Endothelial cell of umbilical vein (primary cell): ENCODE measurements at regions not wholly inside any gene's neighbourhood (a gene's known extent, or its start where the extent isn't known, plus 50 kb on each side); places are given as distances from the start of the nearest gene placed in this dataset.

Source experiments
- BruUV-seq: library from RNA; stranded (reverse); fragments of 400-500 nt; replicated peaks from 2 replicates; lab custom pipeline; 2021; lab: Mats Ljungman, UMichigan
- CTCF ChIA-PET: fragments of 300-600, 350-600 bp; sonication (Branson Sonifier 250); formaldehyde crosslinking; loops from one replicate; lab custom pipeline; 2021; ENCODE audit warnings: antibody characterized with exemption, inconsistent platforms; lab: Charles Lee
- POLR2A ChIA-PET: fragments of 300-600, 350-600 bp; sonication (Branson Sonifier 250); formaldehyde crosslinking; loops from one replicate; lab custom pipeline; 2021; ENCODE audit warnings: antibody characterized with exemption, inconsistent platforms; lab: Charles Lee
- DNase-seq: peaks from one replicate; pipeline ENCODE4 v3.0.0-alpha.2; 2011; ENCODE audit warnings: low read depth, low spot score
- FAIRE-seq: peaks from 2 replicates; lab custom pipeline; 2011; peaks lifted over from hg19 to GRCh38; lab: Jason Lieb, UNC
- H2AFZ ChIP-seq: 2 replicates; pipeline ENCODE4 v1.6.0; 2012; ENCODE audit warnings: low read depth, low read length, control low read depth, inconsistent platforms
- H3K27ac ChIP-seq: 2 replicates; pipeline ENCODE4 v1.5.1; 2011; ENCODE audit warnings: low read depth, mild to moderate bottlenecking, control low read depth, low read length, moderate library complexity; ENCODE audit not compliant: insufficient read depth
- H3K27me3 ChIP-seq, 2 experiments: 2 replicates each; pipeline versions ENCODE4 v1.6.0 to v1.6.1; 2011; ENCODE audit warnings: low read length in 2 of 2, mixed read lengths in 1 of 2; ENCODE audit not compliant: control insufficient read depth in 2 of 2, insufficient read depth in 2 of 2
- H3K36me3 ChIP-seq, 2 experiments: 2 replicates in 1 of 2; 3 replicates in 1 of 2; pipeline ENCODE4 v1.5.1; 2011; ENCODE audit warnings: low read length in 2 of 2, mild to moderate bottlenecking in 1 of 2, moderate library complexity in 1 of 2; ENCODE audit not compliant: control insufficient read depth in 2 of 2, insufficient read depth in 2 of 2; ENCODE audit errors: extremely low read depth in 1 of 2
- H3K4me1 ChIP-seq: 3 replicates; pipeline ENCODE4 v1.5.1; 2011; ENCODE audit warnings: mild to moderate bottlenecking, low read length; ENCODE audit not compliant: control insufficient read depth, insufficient read depth; ENCODE audit errors: extremely low read depth
- H3K4me2 ChIP-seq: 2 replicates; pipeline ENCODE4 v1.6.1; 2011; ENCODE audit warnings: low read length, control low read depth, mixed read lengths; ENCODE audit not compliant: insufficient read depth
- H3K4me3 ChIP-seq, 3 experiments: fragments of 200-600 bp in 1 of 3; sonication (generic), shearing (Covaris generic) in 1 of 3; replicated peaks in 1 of 3; 2 replicates each; pipeline ENCODE4 v1.5.1; 2011 to 2016; ENCODE audit warnings: control low read depth in 3 of 3, low read length in 3 of 3, mild to moderate bottlenecking in 2 of 3, inconsistent platforms in 1 of 3, low read depth in 1 of 3, moderate library complexity in 1 of 3; ENCODE audit not compliant: insufficient read depth in 1 of 3
- H3K79me2 ChIP-seq: 2 replicates; pipeline ENCODE4 v1.6.0; 2012; ENCODE audit warnings: low read length, inconsistent platforms; ENCODE audit not compliant: control insufficient read depth, insufficient read depth
- H3K9ac ChIP-seq: replicated peaks from 2 replicates; pipeline ENCODE3; 2011; ENCODE audit warnings: low read length, control low read depth; ENCODE audit not compliant: insufficient read depth; ENCODE audit errors: extremely low read depth
- H3K9me1 ChIP-seq: replicated peaks from 3 replicates; pipeline ENCODE4 v1.6.0; 2011; ENCODE audit warnings: mild to moderate bottlenecking, low read length; ENCODE audit not compliant: control insufficient read depth, insufficient read depth; ENCODE audit errors: extremely low read depth
- H3K9me3 ChIP-seq: replicated peaks from 2 replicates; pipeline ENCODE4 v1.5.1; 2012; ENCODE audit warnings: low read length, inconsistent platforms; ENCODE audit not compliant: control insufficient read depth, insufficient read depth
- H4K20me1 ChIP-seq: replicated peaks from 2 replicates; pipeline ENCODE3; 2011; ENCODE audit warnings: mild to moderate bottlenecking, low read length; ENCODE audit not compliant: control insufficient read depth, insufficient read depth; ENCODE audit errors: extremely low read depth
- EZH2 ChIP-seq: IDR thresholded peaks from 2 replicates; pipeline ENCODE4 v1.6.1; 2012; ENCODE audit warnings: borderline replicate concordance, low read depth, mild to moderate bottlenecking, moderate library complexity, low read length, inconsistent platforms; ENCODE audit not compliant: severe bottlenecking
- FOS ChIP-seq: IDR thresholded peaks from 2 replicates; pipeline ENCODE4 v1.6.1; 2011; ENCODE audit warnings: mild to moderate bottlenecking, low read length, moderate library complexity, borderline replicate concordance; ENCODE audit not compliant: insufficient read depth
- GATA2 ChIP-seq: IDR thresholded peaks from 2 replicates; pipeline ENCODE4 v1.7.0; 2011; ENCODE audit warnings: low read depth, mild to moderate bottlenecking, moderate library complexity, mixed read lengths, low read length; ENCODE audit not compliant: insufficient read length, insufficient read depth
- JUN ChIP-seq: IDR thresholded peaks from 2 replicates; pipeline ENCODE4 v1.6.1; 2011; ENCODE audit warnings: borderline replicate concordance, low read depth; ENCODE audit not compliant: insufficient read length, insufficient read depth
- MYC ChIP-seq: IDR thresholded peaks from one replicate; pipeline ENCODE4 v1.6.1; 2011; ENCODE audit warnings: mild to moderate bottlenecking, low read depth, low read length
- POLR2A ChIP-seq: IDR thresholded peaks from 2 replicates; pipeline ENCODE4 v1.6.1; 2012; ENCODE audit warnings: low read depth, mild to moderate bottlenecking, control low read depth, low read length
- POLR2AphosphoS5 ChIP-seq: IDR thresholded peaks from 2 replicates; pipeline ENCODE4 v1.6.1; 2012; ENCODE audit warnings: low read depth, mild to moderate bottlenecking, control low read depth, low read length, moderate library complexity; ENCODE audit not compliant: insufficient read depth
- dilution Hi-C: fragments of 300-500 bp; cut with MboI; formaldehyde crosslinking; loops from one replicate; pipeline ENCODE4 v1.15.0; 2019; ENCODE audit warnings: low sequenced_read_pairs; ENCODE audit not compliant: extremely low pct_ligation_motif_present
- intact Hi-C: fragments of 100-400 bp; cut with micrococcal nuclease; formaldehyde crosslinking; loops from one replicate; pipeline ENCODE4 v1.10.0; 2022
- TF ChIP-seq, protein P1 (sequence below), 2 donors: IDR thresholded peaks; 1 replicate in 1 of 2; 2 replicates in 1 of 2; pipeline ENCODE4 v1.5.1; 2011; ENCODE audit warnings: low read length in 2 of 2, mild to moderate bottlenecking in 2 of 2, moderate library complexity in 2 of 2, control low read depth in 1 of 2, inconsistent platforms in 1 of 2, low read depth in 1 of 2; ENCODE audit not compliant: insufficient read depth in 1 of 2; ENCODE audit errors: extremely low read depth in 1 of 2
- TF ChIP-seq, protein P2 (sequence below): IDR thresholded peaks from 2 replicates; pipeline ENCODE4 v1.6.1; 2011; ENCODE audit not compliant: insufficient read depth, insufficient read length

DNA sequence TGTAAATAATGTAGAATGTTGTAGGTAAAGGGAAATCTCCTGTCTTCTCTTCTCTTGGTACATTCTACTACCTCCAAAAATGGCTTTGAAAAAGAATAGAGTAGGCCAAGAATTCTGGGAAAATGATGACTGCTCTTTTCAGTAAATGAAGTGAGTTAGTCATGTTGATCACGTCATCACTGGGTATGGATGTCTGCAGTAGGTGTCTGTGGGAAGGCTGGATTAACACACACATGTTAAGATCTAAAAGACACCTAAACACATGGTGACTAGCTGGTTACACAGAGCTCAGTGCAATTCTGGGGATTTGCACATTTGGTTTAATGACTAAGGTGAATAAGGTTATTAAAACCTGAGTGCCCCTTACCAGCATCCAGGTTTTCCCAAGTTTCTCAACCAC is 161.5 kb downstream of the CEP120 start:
- dilution Hi-C loops = no loop called here
- no peak for DNase-seq

DNA sequence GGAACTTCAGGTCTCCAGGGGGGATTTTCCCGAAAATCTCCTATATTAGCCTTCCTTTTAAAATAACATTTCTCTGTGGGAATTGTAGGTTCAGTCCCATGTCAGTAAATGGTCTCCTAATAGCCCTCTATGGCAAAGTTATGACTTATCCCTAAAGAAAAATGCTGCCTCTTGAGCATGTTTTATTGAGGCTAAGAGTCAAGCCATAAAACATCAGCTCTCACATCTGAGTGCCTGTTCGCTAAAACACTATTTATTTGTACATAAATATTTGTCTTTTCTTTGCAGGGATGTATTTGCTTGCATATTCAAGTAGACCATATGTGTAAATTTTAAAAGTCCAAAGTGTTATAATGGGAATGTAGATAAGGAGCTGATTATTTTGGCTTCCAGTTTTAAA is 160.4 kb downstream of the PRDM6 start:
- Histone ChIP-seq H3K36me3 (no peaks in the 10 kb centered on the region), H3K4me1 (no peaks in the 10 kb centered on the region), H3K27ac (no peak overlapping the region), H3K4me3 (no peak overlapping the region), H3K9me3 (no peaks in the 10 kb centered on the region), H3K27me3 (no peaks in the 10 kb centered on the region), H3K79me2 (no peaks in the 10 kb centered on the region), H3K9me1 (no peaks in the 10 kb centered on the region), H2AFZ (no peak overlapping the region), H4K20me1 (no peaks in the 10 kb centered on the region), H3K4me2 (no peak overlapping the region), H3K9ac (no peak overlapping the region)
- dilution Hi-C loops = no loop called here
- TF ChIP-seq EZH2 (no peak), POLR2AphosphoS5 (no peak), JUN (no peak), GATA2 (no peak), MYC (no peak), POLR2A (no peak), FOS (no peak)
- TF ChIP-seq, protein P1, sequence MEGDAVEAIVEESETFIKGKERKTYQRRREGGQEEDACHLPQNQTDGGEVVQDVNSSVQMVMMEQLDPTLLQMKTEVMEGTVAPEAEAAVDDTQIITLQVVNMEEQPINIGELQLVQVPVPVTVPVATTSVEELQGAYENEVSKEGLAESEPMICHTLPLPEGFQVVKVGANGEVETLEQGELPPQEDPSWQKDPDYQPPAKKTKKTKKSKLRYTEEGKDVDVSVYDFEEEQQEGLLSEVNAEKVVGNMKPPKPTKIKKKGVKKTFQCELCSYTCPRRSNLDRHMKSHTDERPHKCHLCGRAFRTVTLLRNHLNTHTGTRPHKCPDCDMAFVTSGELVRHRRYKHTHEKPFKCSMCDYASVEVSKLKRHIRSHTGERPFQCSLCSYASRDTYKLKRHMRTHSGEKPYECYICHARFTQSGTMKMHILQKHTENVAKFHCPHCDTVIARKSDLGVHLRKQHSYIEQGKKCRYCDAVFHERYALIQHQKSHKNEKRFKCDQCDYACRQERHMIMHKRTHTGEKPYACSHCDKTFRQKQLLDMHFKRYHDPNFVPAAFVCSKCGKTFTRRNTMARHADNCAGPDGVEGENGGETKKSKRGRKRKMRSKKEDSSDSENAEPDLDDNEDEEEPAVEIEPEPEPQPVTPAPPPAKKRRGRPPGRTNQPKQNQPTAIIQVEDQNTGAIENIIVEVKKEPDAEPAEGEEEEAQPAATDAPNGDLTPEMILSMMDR (IDR thresholded peaks at IDR 0.05; ENCODE audit: extremely low read depth in 1 of 2, insufficient read depth in 1 of 2, low read depth in 1 of 2, low read length in 2 of 2) = no peak
- TF ChIP-seq, protein P2, sequence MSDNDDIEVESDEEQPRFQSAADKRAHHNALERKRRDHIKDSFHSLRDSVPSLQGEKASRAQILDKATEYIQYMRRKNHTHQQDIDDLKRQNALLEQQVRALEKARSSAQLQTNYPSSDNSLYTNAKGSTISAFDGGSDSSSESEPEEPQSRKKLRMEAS = no peak
- DNase-seq (no peak), FAIRE-seq (no peak)
- no TSS peak for BruUV-seq
- intact Hi-C loops = no loop called here
- POLR2A ChIA-PET = no interaction called here
- CTCF ChIA-PET = interaction anchor here (0.6 kb wide), 1 partner anchor 42 kb away, joined by 3 read pairs; no protein-coding TSS in a partner anchor

More for the DNA sequence above, 161.5 kb downstream of the CEP120 start:
- BruUV-seq = no TSS peak
- H3K4me3 ChIP-seq = no peak overlapping the region
- CTCF ChIA-PET = no interaction called here
- H3K27me3 ChIP-seq = no peaks in the 10 kb centered on the region
- POLR2A ChIA-PET = no interaction called here
- FAIRE-seq = no peak
- no peaks in the 10 kb centered on the region for H3K79me2 ChIP-seq
- intact Hi-C loops = no loop called here
- no peaks in the 10 kb centered on the region for H3K4me1 ChIP-seq
- H3K9ac ChIP-seq = no peak overlapping the region
- no peak overlapping the region for H2AFZ ChIP-seq
- H3K4me2 ChIP-seq = no peak overlapping the region
- no peaks in the 10 kb centered on the region for H3K36me3 ChIP-seq
- TF ChIP-seq FOS = no peak
- no peak for TF ChIP-seq MYC
- no peak for TF ChIP-seq POLR2AphosphoS5
- TF ChIP-seq EZH2 = no peak
- TF ChIP-seq, protein P2 = no peak
- TF ChIP-seq JUN = no peak
- no peak for TF ChIP-seq POLR2A
- no peaks in the 10 kb centered on the region for H3K9me1 ChIP-seq
- no peaks in the 10 kb centered on the region for H4K20me1 ChIP-seq
- no peak overlapping the region for H3K27ac ChIP-seq
- no peaks in the 10 kb centered on the region for H3K9me3 ChIP-seq
